HG03159 (cell line): ENCODE measurements at regions not wholly inside any gene's neighbourhood (a gene's known extent, or its start where the extent isn't known, plus 50 kb on each side); places are given as distances from the start of the nearest gene placed in this dataset.

Experiments
- ATAC-seq: cut with Tn5 transposase; IDR thresholded peaks from one replicate; pipeline ENCODE4 v1.9.1; 2021; ENCODE audit warnings: mild to moderate bottlenecking, moderate library complexity; ENCODE audit not compliant: unreplicated experiment

DNA sequence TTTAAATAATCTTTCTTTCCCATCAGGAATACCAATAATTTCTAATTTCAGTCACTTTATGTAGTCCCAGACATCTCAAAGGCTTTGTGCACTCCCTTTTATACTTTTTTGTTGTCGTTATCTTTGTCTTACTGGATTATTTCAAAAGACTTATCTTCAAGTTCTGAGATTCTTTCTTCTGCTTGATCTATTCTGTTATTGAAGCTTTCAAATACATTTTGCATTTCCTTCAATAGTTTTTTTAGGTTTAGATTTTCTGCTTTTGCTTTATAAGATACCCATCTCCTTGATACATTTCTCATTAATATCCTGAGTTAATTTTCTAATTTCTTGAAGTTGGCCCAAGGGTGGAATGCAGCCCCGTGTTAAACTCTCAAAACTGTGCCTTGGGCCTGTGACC lies 432.4 kb downstream of the RIT2 start:
- ATAC-seq = no peak

DNA sequence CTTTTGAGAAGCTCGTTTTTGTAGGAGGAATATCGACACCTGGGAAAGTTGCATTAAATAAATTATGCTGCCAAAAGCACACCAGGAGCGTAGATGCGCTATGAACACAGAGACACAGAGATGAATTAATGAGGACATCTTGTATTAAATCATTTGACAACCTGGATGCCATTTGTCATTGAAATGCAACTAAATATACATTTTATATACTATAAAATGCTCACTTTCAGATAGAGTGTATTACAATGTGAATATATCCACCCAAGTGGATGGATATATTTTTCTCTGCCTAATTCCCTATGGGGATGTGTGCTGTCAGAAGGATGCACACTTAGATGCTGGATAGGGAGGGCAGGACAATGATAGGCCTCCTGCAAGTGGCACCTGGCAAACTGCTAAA lies 426.2 kb downstream of the RIT2 start:
- no peak for ATAC-seq
